ENCODE measurements at regions not wholly inside any gene's neighbourhood (a gene's known extent, or its start where the extent isn't known, plus 50 kb on each side); places are given as distances from the start of the nearest gene placed in this dataset.

GRCh38 chr10:57165671-57166070 lies 804.6 kb upstream of the ZWINT start:
- H3K9me2 ChIP-seq (ENCODE audit: insufficient read depth) = no peaks in the 10 kb centered on the region
- in situ Hi-C loops (cut with MboI) = no loop called here
- no peaks in the 10 kb centered on the region for H3K27me3 ChIP-seq (replicated peaks; ENCODE audit: insufficient read depth)
- no peaks in the 10 kb centered on the region for H3K4me1 ChIP-seq (ENCODE audit: insufficient read depth)
- no peaks in the 10 kb centered on the region for H3K9me3 ChIP-seq (ENCODE audit: low read depth)
- H2AFZ ChIP-seq = no peak overlapping the region
- H3K27ac ChIP-seq = no peak overlapping the region
- H3K4me2 ChIP-seq (ENCODE audit: unreplicated experiment) = no peak overlapping the region
- H3F3A ChIP-seq (ENCODE audit: insufficient read depth) = no peaks in the 10 kb centered on the region
- no peaks in the 10 kb centered on the region for H3K36me3 ChIP-seq (ENCODE audit: low read depth)
- DNase-seq = no peak
- no peaks in the 10 kb centered on the region for H4K20me1 ChIP-seq (ENCODE audit: insufficient read depth)
- H3K79me2 ChIP-seq (ENCODE audit: insufficient read depth) = no peaks in the 10 kb centered on the region
- H3K9ac ChIP-seq = no peak overlapping the region
- 14 to 27% methylated on average over 2 of the region's 2 CpGs for WGBS, 2 experiments (ENCODE audit: low coverage in 1 of 2, low lambda C conversion rate in 2 of 2, missing lambda C conversion rate in 2 of 2)
- TF ChIP-seq EZH2 (IDR thresholded peaks at IDR 0.05; ENCODE audit: insufficient read depth, poor library complexity, severe bottlenecking) (no peak), EZH2phosphoT487 (IDR thresholded peaks at IDR 0.05; ENCODE audit: insufficient read depth, low read depth) (no peak)
- H3K4me3 ChIP-seq = no peak overlapping the region

GRCh38 chr10:57162231-57162630 lies 801.2 kb upstream of the ZWINT start:
- Histone ChIP-seq H2AFZ (no peak overlapping the region), H3K79me2 (ENCODE audit: insufficient read depth) (no peaks in the 10 kb centered on the region), H3K9me2 (ENCODE audit: insufficient read depth) (no peaks in the 10 kb centered on the region), H3K9me3 (ENCODE audit: low read depth) (no peaks in the 10 kb centered on the region), H3K4me1 (ENCODE audit: insufficient read depth) (no peaks in the 10 kb centered on the region), H3K36me3 (ENCODE audit: low read depth) (no peaks in the 10 kb centered on the region), H3K4me2 (ENCODE audit: unreplicated experiment) (no peak overlapping the region), H3K27me3 (replicated peaks; ENCODE audit: insufficient read depth) (no peaks in the 10 kb centered on the region), H3K27ac (no peak overlapping the region), H3K4me3 (no peak overlapping the region), H4K20me1 (ENCODE audit: insufficient read depth) (no peaks in the 10 kb centered on the region), H3F3A (ENCODE audit: insufficient read depth) (no peaks in the 10 kb centered on the region), H3K9ac (no peak overlapping the region)
- no peak for DNase-seq
- TF ChIP-seq EZH2phosphoT487 (IDR thresholded peaks at IDR 0.05; ENCODE audit: insufficient read depth, low read depth) (no peak), EZH2 (IDR thresholded peaks at IDR 0.05; ENCODE audit: insufficient read depth, poor library complexity, severe bottlenecking) (no peak)
- in situ Hi-C loops (cut with MboI) = no loop called here
- 17 to 18% methylated on average over 4 of the region's 4 CpGs for whole genome bisulfite sequencing, 2 experiments (ENCODE audit: low coverage in 1 of 2, low lambda C conversion rate in 2 of 2, missing lambda C conversion rate in 2 of 2)

- no peak for DNase-seq
- H3K4me1 ChIP-seq (ENCODE audit: insufficient read depth) = no peaks in the 10 kb centered on the region
- no peak overlapping the region for H3K9ac ChIP-seq
- H3F3A ChIP-seq (ENCODE audit: insufficient read depth) = no peaks in the 10 kb centered on the region
- H3K9me2 ChIP-seq (ENCODE audit: insufficient read depth) = no peaks in the 10 kb centered on the region
- H3K4me2 ChIP-seq (ENCODE audit: unreplicated experiment) = no peak overlapping the region
- no peaks in the 10 kb centered on the region for H3K36me3 ChIP-seq (ENCODE audit: low read depth)
- H3K27ac ChIP-seq = no peak overlapping the region
- H2AFZ ChIP-seq = no peak overlapping the region
- no peak overlapping the region for H3K4me3 ChIP-seq
- no peaks in the 10 kb centered on the region for H3K9me3 ChIP-seq (ENCODE audit: low read depth)
- no peaks in the 10 kb centered on the region for H4K20me1 ChIP-seq (ENCODE audit: insufficient read depth)
- H3K79me2 ChIP-seq (ENCODE audit: insufficient read depth) = no peaks in the 10 kb centered on the region
- no peak for TF ChIP-seq EZH2 (IDR thresholded peaks at IDR 0.05; ENCODE audit: insufficient read depth, poor library complexity, severe bottlenecking)
- TF ChIP-seq EZH2phosphoT487 (IDR thresholded peaks at IDR 0.05; ENCODE audit: insufficient read depth, low read depth) = no peak
- WGBS, 2 experiments (ENCODE audit: low coverage in 1 of 2, low lambda C conversion rate in 2 of 2, missing lambda C conversion rate in 2 of 2) = 7% methylated on average over 1 of the region's 1 CpG
- no peaks in the 10 kb centered on the region for H3K27me3 ChIP-seq (replicated peaks; ENCODE audit: insufficient read depth)
- in situ Hi-C loops (cut with MboI) = no loop called here
These were observed 800.1 kb upstream of the ZWINT start for GRCh38 chr10:57161157-57161556.

GRCh38 chr10:57145548-57145947 lies 784.5 kb upstream of the ZWINT start:
- Histone ChIP-seq H3K4me1 (ENCODE audit: insufficient read depth) (no peaks in the 10 kb centered on the region), H3K9me3 (ENCODE audit: low read depth) (no peaks in the 10 kb centered on the region), H4K20me1 (ENCODE audit: insufficient read depth) (no peaks in the 10 kb centered on the region), H3F3A (ENCODE audit: insufficient read depth) (no peaks in the 10 kb centered on the region), H3K9ac (no peak overlapping the region), H2AFZ (no peak overlapping the region), H3K79me2 (ENCODE audit: insufficient read depth) (no peaks in the 10 kb centered on the region), H3K9me2 (ENCODE audit: insufficient read depth) (no peaks in the 10 kb centered on the region), H3K27me3 (replicated peaks; ENCODE audit: insufficient read depth) (no peaks in the 10 kb centered on the region), H3K27ac (no peak overlapping the region), H3K4me3 (no peak overlapping the region), H3K4me2 (ENCODE audit: unreplicated experiment) (no peak overlapping the region), H3K36me3 (ENCODE audit: low read depth) (no peaks in the 10 kb centered on the region)
- in situ Hi-C loops (cut with MboI) = no loop called here
- TF ChIP-seq EZH2phosphoT487 (IDR thresholded peaks at IDR 0.05; ENCODE audit: insufficient read depth, low read depth) (no peak), EZH2 (IDR thresholded peaks at IDR 0.05; ENCODE audit: insufficient read depth, poor library complexity, severe bottlenecking) (no peak)
- no peak for DNase-seq

GRCh38 chr10:57142925-57143576 lies 782.0 kb upstream of the ZWINT start:
- in situ Hi-C loops (cut with MboI) = no loop called here
- Histone ChIP-seq H3K9me2 (ENCODE audit: insufficient read depth) (no peaks in the 10 kb centered on the region), H3K79me2 (ENCODE audit: insufficient read depth) (no peaks in the 10 kb centered on the region), H3K4me3 (no peak overlapping the region), H3K4me2 (ENCODE audit: unreplicated experiment) (no peak overlapping the region), H3K27ac (no peak overlapping the region), H3K9ac (no peak overlapping the region), H4K20me1 (ENCODE audit: insufficient read depth) (no peaks in the 10 kb centered on the region), H3K27me3 (replicated peaks; ENCODE audit: insufficient read depth) (no peaks in the 10 kb centered on the region), H3K36me3 (ENCODE audit: low read depth) (no peaks in the 10 kb centered on the region), H3K4me1 (ENCODE audit: insufficient read depth) (no peaks in the 10 kb centered on the region), H3F3A (ENCODE audit: insufficient read depth) (no peaks in the 10 kb centered on the region), H3K9me3 (ENCODE audit: low read depth) (no peaks in the 10 kb centered on the region), H2AFZ (no peak overlapping the region)
- 4 to 7% methylated on average over 7 of the region's 7 CpGs for WGBS, 2 experiments (ENCODE audit: low coverage in 1 of 2, low lambda C conversion rate in 2 of 2, missing lambda C conversion rate in 2 of 2)
- DNase-seq = no peak
- TF ChIP-seq EZH2phosphoT487 (IDR thresholded peaks at IDR 0.05; ENCODE audit: insufficient read depth, low read depth) (no peak), EZH2 (IDR thresholded peaks at IDR 0.05; ENCODE audit: insufficient read depth, poor library complexity, severe bottlenecking) (no peak)
